ENCODE measurements at regions not wholly inside any gene's neighbourhood (a gene's known extent, or its start where the extent isn't known, plus 50 kb on each side); places are given as distances from the start of the nearest gene placed in this dataset.

GRCh38 chrX:1059576-1060561 lies 152.6 kb downstream of the CRLF2 start:
- TF ChIP-seq, protein P1, sequence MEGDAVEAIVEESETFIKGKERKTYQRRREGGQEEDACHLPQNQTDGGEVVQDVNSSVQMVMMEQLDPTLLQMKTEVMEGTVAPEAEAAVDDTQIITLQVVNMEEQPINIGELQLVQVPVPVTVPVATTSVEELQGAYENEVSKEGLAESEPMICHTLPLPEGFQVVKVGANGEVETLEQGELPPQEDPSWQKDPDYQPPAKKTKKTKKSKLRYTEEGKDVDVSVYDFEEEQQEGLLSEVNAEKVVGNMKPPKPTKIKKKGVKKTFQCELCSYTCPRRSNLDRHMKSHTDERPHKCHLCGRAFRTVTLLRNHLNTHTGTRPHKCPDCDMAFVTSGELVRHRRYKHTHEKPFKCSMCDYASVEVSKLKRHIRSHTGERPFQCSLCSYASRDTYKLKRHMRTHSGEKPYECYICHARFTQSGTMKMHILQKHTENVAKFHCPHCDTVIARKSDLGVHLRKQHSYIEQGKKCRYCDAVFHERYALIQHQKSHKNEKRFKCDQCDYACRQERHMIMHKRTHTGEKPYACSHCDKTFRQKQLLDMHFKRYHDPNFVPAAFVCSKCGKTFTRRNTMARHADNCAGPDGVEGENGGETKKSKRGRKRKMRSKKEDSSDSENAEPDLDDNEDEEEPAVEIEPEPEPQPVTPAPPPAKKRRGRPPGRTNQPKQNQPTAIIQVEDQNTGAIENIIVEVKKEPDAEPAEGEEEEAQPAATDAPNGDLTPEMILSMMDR (IDR thresholded peaks at IDR 0.05), result no peak
- TF ChIP-seq POLR2A (IDR thresholded peaks at IDR 0.05) (no peak), EP300 (IDR thresholded peaks at IDR 0.05) (no peak), POLR2AphosphoS5 (IDR thresholded peaks at IDR 0.05) (no peak)

All from upper lobe of left lung (tissue), 4 donors.